Neural cell (in vitro differentiated cells): ENCODE measurements at regions not wholly inside any gene's neighbourhood (a gene's known extent, or its start where the extent isn't known, plus 50 kb on each side); places are given as distances from the start of the nearest gene placed in this dataset.

Experiments
- H2AFZ ChIP-seq: fragments of 200-600, 300-800 bp; sonication (generic), shearing (Covaris generic); 2 replicates; pipeline ENCODE4 v1.6.0; 2014; ENCODE audit warnings: low read depth, mild to moderate bottlenecking, antibody characterized with exemption, low read length, moderate library complexity
- H3F3A ChIP-seq: fragments of 200-600 bp; shearing (Covaris generic); 2 replicates; pipeline ENCODE4 v1.6.1; 2016; ENCODE audit warnings: mild to moderate bottlenecking, moderate library complexity, mixed read lengths, antibody characterized with exemption, low read length; ENCODE audit not compliant: insufficient read depth, poor library complexity, severe bottlenecking
- H3K27ac ChIP-seq: fragments of 200-600, 300-800 bp; sonication (generic), shearing (Covaris generic); 2 replicates; pipeline ENCODE4 v1.5.1; 2014; ENCODE audit warnings: mild to moderate bottlenecking, low read length, moderate library complexity
- H3K27me3 ChIP-seq: fragments of 300-800, 200-600 bp; sonication (generic), shearing (Covaris generic); 2 replicates; pipeline ENCODE4 v1.6.0; 2014; ENCODE audit warnings: mild to moderate bottlenecking, low read depth, low read length, moderate library complexity; ENCODE audit not compliant: insufficient read depth
- H3K36me3 ChIP-seq: fragments of 300-800, 200-600 bp; sonication (generic), shearing (Covaris generic); 2 replicates; pipeline ENCODE4 v1.5.1; 2014; ENCODE audit warnings: mild to moderate bottlenecking, antibody characterized with exemption, low read length, moderate library complexity; ENCODE audit not compliant: insufficient read depth
- H3K4me2 ChIP-seq: fragments of 300-800, 200-600 bp; sonication (generic), shearing (Covaris generic); 2 replicates; pipeline ENCODE4 v1.6.0; 2014; ENCODE audit warnings: mild to moderate bottlenecking, low read length
- H3K4me3 ChIP-seq: fragments of 300-800, 200-600 bp; sonication (generic), shearing (Covaris generic); 2 replicates; pipeline ENCODE4 v1.5.1; 2014; ENCODE audit warnings: mild to moderate bottlenecking, low read length, moderate library complexity
- H3K79me2 ChIP-seq: fragments of 200-600 bp; shearing (Covaris generic); replicated peaks from 2 replicates; pipeline ENCODE4 v1.6.0; 2014; ENCODE audit warnings: mild to moderate bottlenecking, low read length, moderate library complexity; ENCODE audit not compliant: insufficient read depth
- H3K9ac ChIP-seq: fragments of 300-800, 200-600 bp; sonication (generic), shearing (Covaris generic); 2 replicates; pipeline ENCODE4 v1.6.1; 2016; ENCODE audit warnings: mild to moderate bottlenecking, low read length, mixed read lengths
- H3K9me2 ChIP-seq: fragments of 200-600 bp; shearing (Covaris generic); 2 replicates; pipeline ENCODE4 v1.6.1; 2016; ENCODE audit warnings: mild to moderate bottlenecking, low read length, mixed read lengths; ENCODE audit not compliant: insufficient read depth
- H3K9me3 ChIP-seq: fragments of 200-600, 300-800 bp; sonication (generic), shearing (Covaris generic); 2 replicates; pipeline ENCODE4 v1.6.1; 2016; ENCODE audit warnings: mild to moderate bottlenecking, mixed run types, low read length, moderate library complexity, mixed read lengths
- H4K20me1 ChIP-seq: fragments of 200-600 bp; shearing (Covaris generic); 2 replicates; pipeline ENCODE4 v1.6.1; 2016; ENCODE audit warnings: mild to moderate bottlenecking, mixed run types; ENCODE audit not compliant: insufficient read depth
- EP300 ChIP-seq: fragments of 450-650 bp; conservative IDR thresholded peaks from 2 replicates; pipeline ENCODE4 v1.6.1; 2014; ENCODE audit warnings: antibody characterized with exemption, mild to moderate bottlenecking, moderate library complexity; ENCODE audit not compliant: poor library complexity, severe bottlenecking
- EZH2 ChIP-seq: fragments of 200-600, 300-800 bp; shearing (Covaris generic), sonication (generic); IDR thresholded peaks from 2 replicates; pipeline ENCODE4 v1.6.1; 2014; ENCODE audit warnings: antibody characterized with exemption, low read length, borderline replicate concordance, mild to moderate bottlenecking; ENCODE audit not compliant: insufficient read depth, poor library complexity, severe bottlenecking
- MXI1 ChIP-seq: fragments of 450-650 bp; conservative IDR thresholded peaks from 2 replicates; pipeline ENCODE4 v1.6.1; 2014; ENCODE audit warnings: antibody characterized with exemption, mild to moderate bottlenecking; ENCODE audit not compliant: poor library complexity, severe bottlenecking
- POLR2AphosphoS5 ChIP-seq: IDR thresholded peaks from 2 replicates; pipeline ENCODE4 v1.6.1; 2012
- RAD21 ChIP-seq: fragments of 450-650 bp; conservative IDR thresholded peaks from 2 replicates; pipeline ENCODE4 v1.6.1; 2014; ENCODE audit warnings: antibody characterized with exemption, mild to moderate bottlenecking, moderate library complexity
- SMC3 ChIP-seq: fragments of 450-650 bp; conservative IDR thresholded peaks from 2 replicates; pipeline ENCODE4 v1.6.1; 2014; ENCODE audit warnings: antibody characterized with exemption, mild to moderate bottlenecking, moderate library complexity; ENCODE audit not compliant: poor library complexity
- TAF1 ChIP-seq: IDR thresholded peaks from 2 replicates; pipeline ENCODE4 v1.6.1; 2012; ENCODE audit warnings: low read depth
- TF ChIP-seq, protein P1 (sequence below): fragments of 450-650 bp; IDR thresholded peaks from 2 replicates; pipeline ENCODE4 v1.5.1; 2014; ENCODE audit warnings: antibody characterized with exemption, mild to moderate bottlenecking, moderate library complexity; ENCODE audit not compliant: poor library complexity, severe bottlenecking
- TF ChIP-seq, protein P2 (sequence below): IDR thresholded peaks from 2 replicates; pipeline ENCODE4 v1.6.1; 2012; ENCODE audit warnings: borderline replicate concordance

DNA sequence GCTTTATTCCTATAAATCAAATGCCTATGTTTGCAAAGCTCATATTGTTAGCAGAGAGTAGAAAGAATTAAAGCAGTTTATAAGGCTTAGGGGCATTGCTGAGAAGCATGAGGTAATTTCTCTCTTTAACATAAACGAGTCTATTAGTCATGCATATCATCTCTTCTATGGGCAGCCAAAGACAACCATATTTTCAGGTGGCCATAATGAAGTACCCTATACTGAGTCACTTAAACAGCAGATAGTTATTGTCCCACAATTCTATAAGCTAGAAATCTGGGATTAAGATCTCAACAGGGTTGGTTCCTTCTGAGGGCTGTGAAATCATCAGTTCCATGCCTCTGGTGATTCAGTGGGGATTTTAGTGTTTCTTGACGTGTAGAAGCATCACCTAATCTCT, 277.5 kb downstream of the NR4A2 start:
- H3K9me2 ChIP-seq = no peaks in the 10 kb centered on the region
- H2AFZ ChIP-seq = no peak overlapping the region

DNA sequence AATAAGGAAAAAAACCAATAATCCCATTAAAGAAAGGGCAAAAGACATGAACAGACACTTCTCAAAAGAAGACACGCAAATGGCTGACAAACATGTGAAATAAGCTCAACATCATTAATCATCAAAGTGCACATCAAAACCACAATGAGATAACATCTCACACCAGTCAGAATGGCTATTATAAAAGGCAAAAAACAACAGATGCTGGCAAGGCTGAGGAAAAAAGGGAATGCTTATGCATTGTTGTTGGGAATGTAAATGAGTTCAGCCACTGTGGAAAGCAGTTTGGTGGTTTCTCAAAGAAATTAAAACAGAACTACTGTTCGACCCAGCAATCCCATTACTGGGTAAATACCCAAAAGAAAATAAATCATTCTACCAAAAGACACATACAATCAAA, 285.6 kb downstream of the NR4A2 start:
- Histone ChIP-seq H3K4me3 (no peak overlapping the region), H3K27ac (no peak overlapping the region), H4K20me1 (no peaks in the 10 kb centered on the region), H3F3A (no peaks in the 10 kb centered on the region), H3K9ac (no peak overlapping the region), H3K27me3 (no peaks in the 10 kb centered on the region), H3K9me3 (no peaks in the 10 kb centered on the region), H3K4me2 (no peak overlapping the region), H3K9me2 (no peaks in the 10 kb centered on the region), H2AFZ (no peak overlapping the region), H3K36me3 (no peaks in the 10 kb centered on the region), H3K79me2 (no peaks in the 10 kb centered on the region)
- TF ChIP-seq EP300 (no peak), SMC3 (no peak), TAF1 (no peak), EZH2 (no peak), RAD21 (no peak), MXI1 (no peak), POLR2AphosphoS5 (no peak)
- TF ChIP-seq, protein P1, sequence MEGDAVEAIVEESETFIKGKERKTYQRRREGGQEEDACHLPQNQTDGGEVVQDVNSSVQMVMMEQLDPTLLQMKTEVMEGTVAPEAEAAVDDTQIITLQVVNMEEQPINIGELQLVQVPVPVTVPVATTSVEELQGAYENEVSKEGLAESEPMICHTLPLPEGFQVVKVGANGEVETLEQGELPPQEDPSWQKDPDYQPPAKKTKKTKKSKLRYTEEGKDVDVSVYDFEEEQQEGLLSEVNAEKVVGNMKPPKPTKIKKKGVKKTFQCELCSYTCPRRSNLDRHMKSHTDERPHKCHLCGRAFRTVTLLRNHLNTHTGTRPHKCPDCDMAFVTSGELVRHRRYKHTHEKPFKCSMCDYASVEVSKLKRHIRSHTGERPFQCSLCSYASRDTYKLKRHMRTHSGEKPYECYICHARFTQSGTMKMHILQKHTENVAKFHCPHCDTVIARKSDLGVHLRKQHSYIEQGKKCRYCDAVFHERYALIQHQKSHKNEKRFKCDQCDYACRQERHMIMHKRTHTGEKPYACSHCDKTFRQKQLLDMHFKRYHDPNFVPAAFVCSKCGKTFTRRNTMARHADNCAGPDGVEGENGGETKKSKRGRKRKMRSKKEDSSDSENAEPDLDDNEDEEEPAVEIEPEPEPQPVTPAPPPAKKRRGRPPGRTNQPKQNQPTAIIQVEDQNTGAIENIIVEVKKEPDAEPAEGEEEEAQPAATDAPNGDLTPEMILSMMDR = no peak
- TF ChIP-seq, protein P2, sequence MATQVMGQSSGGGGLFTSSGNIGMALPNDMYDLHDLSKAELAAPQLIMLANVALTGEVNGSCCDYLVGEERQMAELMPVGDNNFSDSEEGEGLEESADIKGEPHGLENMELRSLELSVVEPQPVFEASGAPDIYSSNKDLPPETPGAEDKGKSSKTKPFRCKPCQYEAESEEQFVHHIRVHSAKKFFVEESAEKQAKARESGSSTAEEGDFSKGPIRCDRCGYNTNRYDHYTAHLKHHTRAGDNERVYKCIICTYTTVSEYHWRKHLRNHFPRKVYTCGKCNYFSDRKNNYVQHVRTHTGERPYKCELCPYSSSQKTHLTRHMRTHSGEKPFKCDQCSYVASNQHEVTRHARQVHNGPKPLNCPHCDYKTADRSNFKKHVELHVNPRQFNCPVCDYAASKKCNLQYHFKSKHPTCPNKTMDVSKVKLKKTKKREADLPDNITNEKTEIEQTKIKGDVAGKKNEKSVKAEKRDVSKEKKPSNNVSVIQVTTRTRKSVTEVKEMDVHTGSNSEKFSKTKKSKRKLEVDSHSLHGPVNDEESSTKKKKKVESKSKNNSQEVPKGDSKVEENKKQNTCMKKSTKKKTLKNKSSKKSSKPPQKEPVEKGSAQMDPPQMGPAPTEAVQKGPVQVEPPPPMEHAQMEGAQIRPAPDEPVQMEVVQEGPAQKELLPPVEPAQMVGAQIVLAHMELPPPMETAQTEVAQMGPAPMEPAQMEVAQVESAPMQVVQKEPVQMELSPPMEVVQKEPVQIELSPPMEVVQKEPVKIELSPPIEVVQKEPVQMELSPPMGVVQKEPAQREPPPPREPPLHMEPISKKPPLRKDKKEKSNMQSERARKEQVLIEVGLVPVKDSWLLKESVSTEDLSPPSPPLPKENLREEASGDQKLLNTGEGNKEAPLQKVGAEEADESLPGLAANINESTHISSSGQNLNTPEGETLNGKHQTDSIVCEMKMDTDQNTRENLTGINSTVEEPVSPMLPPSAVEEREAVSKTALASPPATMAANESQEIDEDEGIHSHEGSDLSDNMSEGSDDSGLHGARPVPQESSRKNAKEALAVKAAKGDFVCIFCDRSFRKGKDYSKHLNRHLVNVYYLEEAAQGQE = no peak

More for the DNA sequence above, 277.5 kb downstream of the NR4A2 start:
- Histone ChIP-seq H3K79me2 (no peaks in the 10 kb centered on the region), H3K27me3 (no peaks in the 10 kb centered on the region), H3K27ac (no peak overlapping the region), H3K9me3 (no peaks in the 10 kb centered on the region), H3K4me3 (no peak overlapping the region), H4K20me1 (no peaks in the 10 kb centered on the region), H3F3A (no peaks in the 10 kb centered on the region), H3K4me2 (no peak overlapping the region), H3K9ac (no peak overlapping the region), H3K36me3 (no peaks in the 10 kb centered on the region)
- TF ChIP-seq SMC3 (no peak), EP300 (no peak), MXI1 (no peak), RAD21 (no peak), TAF1 (no peak), EZH2 (no peak), POLR2AphosphoS5 (no peak)
- TF ChIP-seq, protein P1 = no peak
- TF ChIP-seq, protein P2 = no peak
